DND-41 (cell line): ENCODE measurements at regions not wholly inside any gene's neighbourhood (a gene's known extent, or its start where the extent isn't known, plus 50 kb on each side); places are given as distances from the start of the nearest gene placed in this dataset.

Experiments
- ATAC-seq: fragments of 200-7000 bp; cut with Tn5 transposase; 3 replicates; pipeline ENCODE4 v1.9.1; 2021; ENCODE audit warnings: low read depth; ENCODE audit not compliant: insufficient read depth
- DNase-seq: peaks from one replicate; pipeline ENCODE4 v3.0.0-alpha.2; 2020
- H2AFZ ChIP-seq: 2 replicates; pipeline ENCODE4 v1.6.0; 2012; ENCODE audit warnings: low read depth, low read length
- H3K27ac ChIP-seq: 2 replicates; pipeline ENCODE4 v1.5.1; 2012; ENCODE audit warnings: low read length, inconsistent platforms
- H3K27me3 ChIP-seq: fragments of 200-600 bp; sonication (generic); 2 replicates; pipeline ENCODE4 v1.6.0; 2012; ENCODE audit warnings: low read length, mild to moderate bottlenecking, inconsistent platforms; ENCODE audit not compliant: insufficient read depth, poor library complexity
- H3K36me3 ChIP-seq: 2 replicates; pipeline ENCODE4 v1.5.1; 2012; ENCODE audit warnings: low read length, inconsistent platforms; ENCODE audit not compliant: insufficient read depth
- H3K4me1 ChIP-seq: 2 replicates; pipeline ENCODE4 v1.5.1; 2012; ENCODE audit warnings: mild to moderate bottlenecking, low read length; ENCODE audit not compliant: insufficient read depth
- H3K4me2 ChIP-seq: 2 replicates; pipeline ENCODE4 v1.6.0; 2012; ENCODE audit warnings: mild to moderate bottlenecking, moderate library complexity, low read length, inconsistent platforms; ENCODE audit not compliant: insufficient read depth
- H3K4me3 ChIP-seq, 2 experiments: fragments of 200-600 bp in 1 of 2; shearing (Covaris generic) in 1 of 2; 2 replicates each; pipeline ENCODE4 v1.5.1; 2012 to 2016; ENCODE audit warnings: inconsistent platforms in 2 of 2, low read length in 2 of 2, mild to moderate bottlenecking in 2 of 2, low read depth in 1 of 2, moderate library complexity in 1 of 2
- H3K79me2 ChIP-seq: 2 replicates; pipeline ENCODE4 v1.6.0; 2012; ENCODE audit warnings: low read length, inconsistent platforms; ENCODE audit not compliant: insufficient read depth
- H3K9ac ChIP-seq: 2 replicates; pipeline ENCODE4 v1.6.0; 2012; ENCODE audit warnings: low read depth, mild to moderate bottlenecking, inconsistent platforms, low read length, moderate library complexity
- H3K9me3 ChIP-seq: 2 replicates; pipeline ENCODE4 v1.5.1; 2012; ENCODE audit warnings: low read length, moderate library complexity, mild to moderate bottlenecking, inconsistent platforms; ENCODE audit not compliant: insufficient read depth, severe bottlenecking
- H4K20me1 ChIP-seq: 2 replicates; pipeline ENCODE4 v1.6.0; 2012; ENCODE audit warnings: low read length; ENCODE audit not compliant: insufficient read depth
- CTCF ChIP-seq: IDR thresholded peaks from 2 replicates; pipeline ENCODE4 v1.5.1; 2012; ENCODE audit warnings: borderline replicate concordance, low read length, moderate library complexity, mild to moderate bottlenecking; ENCODE audit not compliant: poor library complexity, severe bottlenecking; ENCODE audit errors: extremely low read depth
- EZH2 ChIP-seq: IDR thresholded peaks from 3 replicates; pipeline ENCODE4 v1.6.1; 2012; ENCODE audit warnings: borderline replicate concordance, low read depth, mild to moderate bottlenecking, moderate library complexity, low read length, inconsistent platforms; ENCODE audit not compliant: severe bottlenecking

GRCh38 chr9:118336943-118337330 is 632.7 kb downstream of the TLR4 start:
- no peak overlapping the region for H3K9ac ChIP-seq
- H4K20me1 ChIP-seq: no peaks in the 10 kb centered on the region
- no peak for ATAC-seq
- H3K4me2 ChIP-seq: no peak overlapping the region
- H2AFZ ChIP-seq: no peak overlapping the region
- H3K27me3 ChIP-seq: no peaks in the 10 kb centered on the region
- no peaks in the 10 kb centered on the region for H3K36me3 ChIP-seq
- no peaks in the 10 kb centered on the region for H3K9me3 ChIP-seq
- no peaks in the 10 kb centered on the region for H3K4me1 ChIP-seq
- no peak for DNase-seq
- no peak overlapping the region for H3K4me3 ChIP-seq
- no peak overlapping the region for H3K27ac ChIP-seq
- H3K79me2 ChIP-seq: no peaks in the 10 kb centered on the region
- TF ChIP-seq CTCF (no peak), EZH2 (no peak)

DNA sequence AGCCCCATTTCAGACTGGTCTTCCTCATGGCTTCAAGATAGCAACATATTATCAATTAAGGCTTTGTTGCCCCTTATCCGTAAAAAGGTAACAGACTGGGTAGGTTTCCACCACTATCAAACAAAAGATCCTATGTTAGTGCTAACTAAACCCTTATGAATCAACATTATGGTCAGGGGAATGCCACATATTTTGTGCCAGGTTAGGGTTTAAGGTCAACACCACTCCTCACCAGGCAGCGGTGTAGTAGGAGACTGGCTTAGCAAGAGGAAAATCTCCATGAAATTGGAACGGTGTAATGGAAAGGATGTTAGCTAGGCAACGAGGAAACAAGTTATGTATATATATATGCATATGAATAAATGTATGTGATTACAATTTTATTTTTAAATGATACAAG is 655.8 kb downstream of the TLR4 start:
- Histone ChIP-seq H3K27ac (no peak overlapping the region), H4K20me1 (no peaks in the 10 kb centered on the region), H3K27me3 (no peaks in the 10 kb centered on the region), H3K9ac (no peak overlapping the region), H3K4me1 (no peaks in the 10 kb centered on the region), H3K9me3 (peaks cover 13% of the 10 kb centered on the region), H2AFZ (no peak overlapping the region), H3K79me2 (no peaks in the 10 kb centered on the region), H3K4me3 (no peak overlapping the region), H3K36me3 (no peaks in the 10 kb centered on the region), H3K4me2 (no peak overlapping the region)
- DNase-seq (no peak), ATAC-seq (no peak)
- TF ChIP-seq EZH2 (no peak), CTCF (no peak)

- DNase-seq (no peak), ATAC-seq (no peak)
- Histone ChIP-seq H3K4me1 (no peaks in the 10 kb centered on the region), H3K4me2 (no peak overlapping the region), H3K27me3 (no peaks in the 10 kb centered on the region), H3K4me3 (no peak overlapping the region), H3K9ac (no peak overlapping the region), H4K20me1 (no peaks in the 10 kb centered on the region), H3K36me3 (no peaks in the 10 kb centered on the region), H3K9me3 (peaks cover 13% of the 10 kb centered on the region), H3K79me2 (no peaks in the 10 kb centered on the region), H2AFZ (no peak overlapping the region), H3K27ac (no peak overlapping the region)
- TF ChIP-seq CTCF (no peak), EZH2 (no peak)
These were observed 657.9 kb downstream of the TLR4 start for GRCh38 chr9:118362123-118362522.

DNA sequence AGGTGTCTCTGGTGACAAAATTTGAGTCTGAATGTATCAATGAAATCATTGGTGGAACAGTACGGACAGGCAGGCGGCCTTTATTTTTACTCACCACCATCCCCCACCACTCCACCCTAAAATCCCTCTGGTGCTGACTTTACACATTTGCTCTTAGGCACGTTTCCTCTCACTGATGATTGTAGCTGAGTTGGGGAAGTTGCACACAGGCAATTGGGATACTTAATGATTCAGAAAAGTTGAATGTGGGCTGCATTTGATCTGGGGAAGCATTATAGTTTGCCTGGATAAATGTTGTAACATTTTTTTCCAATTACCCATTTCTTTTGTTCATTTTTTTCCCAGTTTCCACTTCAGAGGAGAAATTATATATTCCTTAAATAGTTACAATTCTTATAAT is 658.4 kb downstream of the TLR4 start:
- TF ChIP-seq EZH2 (no peak), CTCF (no peak)
- Histone ChIP-seq H3K27ac (no peak overlapping the region), H3K4me3 (no peak overlapping the region), H2AFZ (no peak overlapping the region), H4K20me1 (no peaks in the 10 kb centered on the region), H3K27me3 (no peaks in the 10 kb centered on the region), H3K4me1 (no peaks in the 10 kb centered on the region), H3K9ac (no peak overlapping the region), H3K4me2 (no peak overlapping the region), H3K36me3 (no peaks in the 10 kb centered on the region), H3K79me2 (no peaks in the 10 kb centered on the region), H3K9me3 (peaks cover 13% of the 10 kb centered on the region)
- DNase-seq (no peak), ATAC-seq (no peak)
